AG04450 (cell line): ENCODE measurements at regions not wholly inside any gene's neighbourhood (a gene's known extent, or its start where the extent isn't known, plus 50 kb on each side); places are given as distances from the start of the nearest gene placed in this dataset.
A peak's percentile ranks its signal among the peaks of the same experiment; 100 is the strongest.

Experiments used
- CTCF ChIA-PET: fragments of 300-600, 350-600 bp; formaldehyde crosslinking; extraction: SDS; loops from one replicate; lab custom pipeline; 2022; ENCODE audit warnings: antibody characterized with exemption, inconsistent platforms; lab: Charles Lee
- POLR2A ChIA-PET: fragments of 350-600 bp; formaldehyde crosslinking; extraction: SDS; loops from one replicate; lab custom pipeline; 2021; ENCODE audit warnings: antibody characterized with exemption, inconsistent platforms; lab: Yijun Ruan, JAX
- DNase-seq: peaks from one replicate; pipeline ENCODE4 v3.0.0-alpha.2; 2011; ENCODE audit warnings: low read depth, low spot score
- H3K27ac ChIP-seq: one replicate; pipeline ENCODE4 v1.5.1; 2012; ENCODE audit warnings: low read depth, low read length, control low read depth
- H3K27me3 ChIP-seq: one replicate; pipeline ENCODE4 v1.6.0; 2012; ENCODE audit warnings: low read length; ENCODE audit not compliant: control insufficient read depth, insufficient read depth
- H3K4me3 ChIP-seq: 2 replicates; pipeline ENCODE4 v1.5.1; 2011; ENCODE audit warnings: mild to moderate bottlenecking, low read depth, low read length, control low read depth
- H3K9me3 ChIP-seq: 2 replicates; pipeline ENCODE4 v1.5.1; 2012; ENCODE audit warnings: low read length; ENCODE audit not compliant: control insufficient read depth, insufficient read depth
- TF ChIP-seq, protein P1 (sequence below): IDR thresholded peaks from 2 replicates; pipeline ENCODE4 v1.5.1; 2011; ENCODE audit warnings: low read depth, low read length, control low read depth, inconsistent platforms

DNA sequence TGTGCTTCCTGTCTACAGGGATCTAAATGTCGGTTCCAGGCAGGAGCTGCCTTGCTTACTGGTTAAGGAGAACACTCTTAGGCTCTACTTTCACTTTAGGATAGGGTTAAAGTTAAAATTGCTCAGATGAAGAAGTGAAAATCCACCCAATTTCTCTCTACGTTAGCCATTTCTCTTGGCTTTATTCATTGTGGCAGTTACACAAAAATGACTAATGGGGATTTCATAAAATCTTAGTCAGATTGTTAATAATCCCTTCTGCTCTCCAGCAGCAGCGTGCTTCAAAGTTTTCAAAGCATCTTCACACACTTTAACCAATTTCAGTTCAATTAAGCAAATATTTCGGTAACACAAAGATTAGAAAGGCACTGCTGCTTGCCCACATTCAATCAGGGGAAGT lies 58.4 kb upstream of the RCN1 start:
- Histone ChIP-seq H3K27ac (no peak overlapping the region), H3K4me3 (no peak overlapping the region), H3K9me3 (no peaks in the 10 kb centered on the region), H3K27me3 (no peaks in the 10 kb centered on the region)
- no peak for DNase-seq
- ChIA-PET POLR2A (no interaction called here), CTCF (interaction anchor here (1.2 to 3.3 kb wide), 2 partner anchors 21 to 25 kb away, joined by 4 to 13 read pairs; no protein-coding TSS in a partner anchor)
- TF ChIP-seq, protein P1, sequence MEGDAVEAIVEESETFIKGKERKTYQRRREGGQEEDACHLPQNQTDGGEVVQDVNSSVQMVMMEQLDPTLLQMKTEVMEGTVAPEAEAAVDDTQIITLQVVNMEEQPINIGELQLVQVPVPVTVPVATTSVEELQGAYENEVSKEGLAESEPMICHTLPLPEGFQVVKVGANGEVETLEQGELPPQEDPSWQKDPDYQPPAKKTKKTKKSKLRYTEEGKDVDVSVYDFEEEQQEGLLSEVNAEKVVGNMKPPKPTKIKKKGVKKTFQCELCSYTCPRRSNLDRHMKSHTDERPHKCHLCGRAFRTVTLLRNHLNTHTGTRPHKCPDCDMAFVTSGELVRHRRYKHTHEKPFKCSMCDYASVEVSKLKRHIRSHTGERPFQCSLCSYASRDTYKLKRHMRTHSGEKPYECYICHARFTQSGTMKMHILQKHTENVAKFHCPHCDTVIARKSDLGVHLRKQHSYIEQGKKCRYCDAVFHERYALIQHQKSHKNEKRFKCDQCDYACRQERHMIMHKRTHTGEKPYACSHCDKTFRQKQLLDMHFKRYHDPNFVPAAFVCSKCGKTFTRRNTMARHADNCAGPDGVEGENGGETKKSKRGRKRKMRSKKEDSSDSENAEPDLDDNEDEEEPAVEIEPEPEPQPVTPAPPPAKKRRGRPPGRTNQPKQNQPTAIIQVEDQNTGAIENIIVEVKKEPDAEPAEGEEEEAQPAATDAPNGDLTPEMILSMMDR: no peak

DNA sequence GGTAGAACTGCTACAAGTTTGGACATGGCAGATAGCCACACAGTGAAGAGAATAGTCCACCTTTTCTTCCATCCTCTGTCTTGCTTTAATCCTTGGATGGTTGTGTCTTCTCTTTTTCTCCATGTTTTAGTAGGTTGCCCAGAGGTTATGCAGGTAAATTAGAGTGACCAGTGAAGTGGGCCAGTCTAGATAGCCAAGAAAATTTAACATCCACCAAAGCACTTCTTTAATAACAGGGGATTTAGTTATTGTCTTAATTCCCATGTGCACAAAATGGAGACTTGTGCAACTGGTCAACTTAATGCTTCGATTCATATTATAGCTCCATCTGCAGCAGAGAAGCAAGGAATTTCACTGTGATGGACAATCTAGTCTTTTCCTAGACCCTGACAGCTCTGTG lies 58.8 kb upstream of the RCN1 start:
- DNase-seq: no peak
- H3K9me3 ChIP-seq: no peaks in the 10 kb centered on the region
- POLR2A ChIA-PET: no interaction called here
- H3K27ac ChIP-seq: no peak overlapping the region
- TF ChIP-seq, protein P1: no peak
- H3K27me3 ChIP-seq: no peaks in the 10 kb centered on the region
- no peak overlapping the region for H3K4me3 ChIP-seq
- CTCF ChIA-PET: interaction anchor here (0.6 to 3.3 kb wide), 2 partner anchors 21 to 139 kb away, joined by 8 to 13 read pairs; no protein-coding TSS in a partner anchor

- TF ChIP-seq, protein P1: no peak
- DNase-seq: no peak
- ChIA-PET CTCF (interaction anchor here (0.6 to 2.5 kb wide), 2 partner anchors 24 to 141 kb away, joined by 6 to 8 read pairs; no protein-coding TSS in a partner anchor), POLR2A (no interaction called here)
- no peaks in the 10 kb centered on the region for H3K27me3 ChIP-seq
- no peaks in the 10 kb centered on the region for H3K9me3 ChIP-seq
- H3K4me3 ChIP-seq: no peak overlapping the region
- H3K27ac ChIP-seq: no peak overlapping the region
These were observed 59.9 kb upstream of the RCN1 start for GRCh38 chr11:32030875-32031503.

- no peak overlapping the region for H3K4me3 ChIP-seq
- H3K27ac ChIP-seq: no peak overlapping the region
- H3K27me3 ChIP-seq: no peaks in the 10 kb centered on the region
- CTCF ChIA-PET: interaction anchor here (0.7 to 2.5 kb wide), 4 partner anchors 23 to 146 kb away, joined by 4 to 6 read pairs (median 4); no protein-coding TSS in a partner anchor
- TF ChIP-seq, protein P1: no peak
- no peak for DNase-seq
- H3K9me3 ChIP-seq: no peaks in the 10 kb centered on the region; the same call in 1 of the 2 replicates
- POLR2A ChIA-PET: no interaction called here
These were observed 61.2 kb upstream of the RCN1 start for GRCh38 chr11:32029721-32030120.

- DNase-seq: no peak
- no peaks in the 10 kb centered on the region; the same call in 1 of the 2 replicates for H3K9me3 ChIP-seq
- TF ChIP-seq, protein P1: no peak
- ChIA-PET POLR2A (no interaction called here), CTCF (interaction anchor here (2.5 kb wide), 1 partner anchor 21 kb away, joined by 6 read pairs; no protein-coding TSS in a partner anchor)
- peak overlapping the region; percentile 21 for H3K27ac ChIP-seq
- no peaks in the 10 kb centered on the region for H3K27me3 ChIP-seq
- no peak overlapping the region for H3K4me3 ChIP-seq
These were observed 62.7 kb upstream of the RCN1 start for GRCh38 chr11:32028201-32028600.
